ENCODE measurements at regions not wholly inside any gene's neighbourhood (a gene's known extent, or its start where the extent isn't known, plus 50 kb on each side); places are given as distances from the start of the nearest gene placed in this dataset.

DNA sequence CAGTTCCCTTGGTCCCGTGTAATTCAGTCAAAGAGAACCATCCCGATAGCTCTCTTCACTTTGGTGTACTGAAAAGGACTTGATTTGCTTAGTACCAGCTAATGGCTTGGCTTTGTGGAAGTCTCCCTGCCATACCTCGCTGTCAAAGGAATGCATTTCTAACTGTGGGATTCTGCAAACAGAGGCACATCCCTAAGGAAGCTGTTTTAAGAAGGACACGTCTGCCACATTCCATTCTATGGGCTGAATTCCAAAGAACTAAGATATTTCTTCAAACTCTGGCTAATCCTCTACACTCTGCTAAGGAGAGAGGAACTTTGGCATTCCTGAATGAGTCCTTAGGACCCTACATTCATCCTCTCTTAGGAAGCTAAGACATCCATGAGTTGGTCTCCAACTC is 327.9 kb downstream of the SFMBT2 start:
- TF ChIP-seq, protein P1, sequence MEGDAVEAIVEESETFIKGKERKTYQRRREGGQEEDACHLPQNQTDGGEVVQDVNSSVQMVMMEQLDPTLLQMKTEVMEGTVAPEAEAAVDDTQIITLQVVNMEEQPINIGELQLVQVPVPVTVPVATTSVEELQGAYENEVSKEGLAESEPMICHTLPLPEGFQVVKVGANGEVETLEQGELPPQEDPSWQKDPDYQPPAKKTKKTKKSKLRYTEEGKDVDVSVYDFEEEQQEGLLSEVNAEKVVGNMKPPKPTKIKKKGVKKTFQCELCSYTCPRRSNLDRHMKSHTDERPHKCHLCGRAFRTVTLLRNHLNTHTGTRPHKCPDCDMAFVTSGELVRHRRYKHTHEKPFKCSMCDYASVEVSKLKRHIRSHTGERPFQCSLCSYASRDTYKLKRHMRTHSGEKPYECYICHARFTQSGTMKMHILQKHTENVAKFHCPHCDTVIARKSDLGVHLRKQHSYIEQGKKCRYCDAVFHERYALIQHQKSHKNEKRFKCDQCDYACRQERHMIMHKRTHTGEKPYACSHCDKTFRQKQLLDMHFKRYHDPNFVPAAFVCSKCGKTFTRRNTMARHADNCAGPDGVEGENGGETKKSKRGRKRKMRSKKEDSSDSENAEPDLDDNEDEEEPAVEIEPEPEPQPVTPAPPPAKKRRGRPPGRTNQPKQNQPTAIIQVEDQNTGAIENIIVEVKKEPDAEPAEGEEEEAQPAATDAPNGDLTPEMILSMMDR (IDR thresholded peaks at IDR 0.05), result no peak
- TF ChIP-seq EZH2phosphoT487 (IDR thresholded peaks at IDR 0.05), result no peak
- TF ChIP-seq EZH2 (IDR thresholded peaks at IDR 0.05), result no peak

All from neural progenitor cell (in vitro differentiated cells).